SK-N-SH treated with all-trans-retinoic acid at 6 μM for 48 hours (cell line): ENCODE measurements at regions not wholly inside any gene's neighbourhood (a gene's known extent, or its start where the extent isn't known, plus 50 kb on each side); places are given as distances from the start of the nearest gene placed in this dataset.

Source experiments
- ATAC-seq: fragments of 200-7000 bp; cut with Tn5 transposase; 3 replicates; pipeline ENCODE4 v1.9.1; 2020; ENCODE audit warnings: mild to moderate bottlenecking, moderate library complexity
- ARNTL ChIP-seq: fragments of 450-650 bp; formaldehyde crosslinking; IDR thresholded peaks from 2 replicates; pipeline ENCODE4 v1.5.0; 2020; ENCODE audit warnings: low read depth, mild to moderate bottlenecking, moderate library complexity, borderline replicate concordance
- BACH2 ChIP-seq: fragments of 250-450 bp; sonication (Bioruptor Pico); IDR thresholded peaks from 2 replicates; pipeline ENCODE4 v1.9.0; 2021; ENCODE audit warnings: mild to moderate bottlenecking, borderline replicate concordance
- CREB5 ChIP-seq: fragments of 250-450 bp; sonication (Bioruptor Pico); IDR thresholded peaks from 2 replicates; pipeline ENCODE4 v1.5.1; 2020; ENCODE audit warnings: low read depth, mild to moderate bottlenecking, moderate library complexity
- CSDC2 ChIP-seq: fragments of 250-450 bp; sonication (Bioruptor Pico); IDR thresholded peaks from 2 replicates; pipeline ENCODE4 v1.5.0; 2020; ENCODE audit warnings: mild to moderate bottlenecking, moderate library complexity
- CSRNP3 ChIP-seq: fragments of 250-450 bp; sonication (Bioruptor Pico); IDR thresholded peaks from 2 replicates; pipeline ENCODE4 v1.5.1; 2021; ENCODE audit warnings: mild to moderate bottlenecking, moderate library complexity
- ESRRG ChIP-seq: fragments of 250-450 bp; sonication (Bioruptor Pico); IDR thresholded peaks from 2 replicates; pipeline ENCODE4 v1.6.1; 2021; ENCODE audit warnings: mild to moderate bottlenecking
- GLIS3 ChIP-seq: fragments of 250-450 bp; sonication (Bioruptor Pico); IDR thresholded peaks from 2 replicates; pipeline ENCODE4 v1.5.0; 2020; ENCODE audit warnings: mild to moderate bottlenecking, moderate library complexity
- ISL1 ChIP-seq: fragments of 250-450 bp; sonication (Bioruptor Pico); IDR thresholded peaks from 2 replicates; pipeline ENCODE4 v2.1.2; 2022; ENCODE audit warnings: mild to moderate bottlenecking, moderate library complexity
- OSR1 ChIP-seq: fragments of 250-450 bp; sonication (Bioruptor Pico); IDR thresholded peaks from 2 replicates; pipeline ENCODE4 v1.8.0; 2022; ENCODE audit warnings: moderate library complexity, mild to moderate bottlenecking, inconsistent platforms
- PATZ1 ChIP-seq: fragments of 250-450 bp; sonication (Bioruptor Pico); IDR thresholded peaks from 2 replicates; pipeline ENCODE4 v1.8.0; 2020; ENCODE audit warnings: mild to moderate bottlenecking, moderate library complexity, borderline replicate concordance
- POU6F1 ChIP-seq: fragments of 250-450 bp; sonication (Bioruptor Pico); IDR thresholded peaks from 2 replicates; pipeline ENCODE4 v1.8.0; 2021; ENCODE audit warnings: low read depth, mild to moderate bottlenecking, moderate library complexity, borderline replicate concordance
- PPARA ChIP-seq: fragments of 250-450 bp; sonication (Bioruptor Pico); IDR thresholded peaks from 2 replicates; pipeline ENCODE4 v1.5.0; 2020; ENCODE audit warnings: mild to moderate bottlenecking, borderline replicate concordance
- SNAI2 ChIP-seq: fragments of 250-450 bp; sonication (Bioruptor Pico); IDR thresholded peaks from 2 replicates; pipeline ENCODE4 v1.5.0; 2020; ENCODE audit warnings: mild to moderate bottlenecking, moderate library complexity
- TCF4 ChIP-seq: fragments of 250-450 bp; sonication (Bioruptor Pico); IDR thresholded peaks from 2 replicates; pipeline ENCODE4 v1.8.0; 2021; ENCODE audit warnings: mild to moderate bottlenecking, moderate library complexity, borderline replicate concordance
- TOX ChIP-seq: fragments of 250-450 bp; sonication (Bioruptor Pico); IDR thresholded peaks from 2 replicates; pipeline ENCODE4 v1.8.0; 2021; ENCODE audit warnings: mild to moderate bottlenecking, moderate library complexity, borderline replicate concordance
- TSHZ2 ChIP-seq: fragments of 250-450 bp; sonication (Bioruptor Pico); IDR thresholded peaks from 2 replicates; pipeline ENCODE4 v1.5.0; 2020; ENCODE audit warnings: mild to moderate bottlenecking, moderate library complexity
- ZC3H10 ChIP-seq: fragments of 250-450 bp; sonication (Bioruptor Pico); IDR thresholded peaks from 2 replicates; pipeline ENCODE4 v1.5.1; 2021; ENCODE audit warnings: mild to moderate bottlenecking, moderate library complexity
- ZFP3 ChIP-seq: fragments of 250-450 bp; sonication (Bioruptor Pico); IDR thresholded peaks from 2 replicates; pipeline ENCODE4 v1.5.0; 2020; ENCODE audit warnings: mild to moderate bottlenecking, moderate library complexity
- ZFP30 ChIP-seq: fragments of 450-650 bp; formaldehyde crosslinking; IDR thresholded peaks from 2 replicates; pipeline ENCODE4 v1.5.0; 2022; ENCODE audit warnings: mild to moderate bottlenecking, moderate library complexity
- ZNF565 ChIP-seq: fragments of 450-650 bp; formaldehyde crosslinking; conservative IDR thresholded peaks from 2 replicates; pipeline ENCODE4 v1.5.0; 2020; ENCODE audit warnings: low read depth, mild to moderate bottlenecking, moderate library complexity
- ZNF70 ChIP-seq: fragments of 450-650 bp; formaldehyde crosslinking; IDR thresholded peaks from 2 replicates; pipeline ENCODE4 v1.5.0; 2020; ENCODE audit warnings: mild to moderate bottlenecking, moderate library complexity
- ZNF8 ChIP-seq: fragments of 450-650 bp; formaldehyde crosslinking; IDR thresholded peaks from 2 replicates; pipeline ENCODE4 v1.5.0; 2020; ENCODE audit warnings: mild to moderate bottlenecking, moderate library complexity

GRCh38 chr13:82758044-82758443, 1124.2 kb downstream of the SLITRK1 start:
- ATAC-seq: peak; percentile 79
- TF ChIP-seq PPARA (CRISPR knock-in tag) (no peak), ZNF8 (CRISPR knock-in tag) (no peak), ISL1 (CRISPR knock-in tag) (no peak), PATZ1 (CRISPR knock-in tag) (no peak), BACH2 (CRISPR knock-in tag) (no peak), ZFP30 (CRISPR knock-in tag) (no peak), TSHZ2 (no peak), TCF4 (CRISPR knock-in tag) (no peak), ZNF70 (CRISPR knock-in tag) (no peak), CSDC2 (no peak), OSR1 (CRISPR knock-in tag) (no peak), CSRNP3 (CRISPR knock-in tag) (no peak), SNAI2 (CRISPR knock-in tag) (no peak), ARNTL (no peak), ZC3H10 (CRISPR knock-in tag) (no peak), CREB5 (CRISPR knock-in tag) (no peak), ZFP3 (CRISPR knock-in tag) (no peak)

GRCh38 chr13:82751206-82751605, 1131.1 kb downstream of the SLITRK1 start:
- no peak for ATAC-seq
- TF ChIP-seq ZNF565 (no peak), BACH2 (CRISPR knock-in tag) (no peak), ZFP3 (CRISPR knock-in tag) (no peak), ISL1 (CRISPR knock-in tag) (no peak), ZNF8 (CRISPR knock-in tag) (no peak), POU6F1 (CRISPR knock-in tag) (no peak), SNAI2 (CRISPR knock-in tag) (no peak), TCF4 (CRISPR knock-in tag) (no peak), CSDC2 (no peak), TOX (CRISPR knock-in tag) (no peak), ARNTL (no peak), ESRRG (CRISPR knock-in tag) (no peak), GLIS3 (CRISPR knock-in tag) (no peak), CREB5 (CRISPR knock-in tag) (no peak)
